NCI-H1436 (cell line): ENCODE measurements at regions not wholly inside any gene's neighbourhood (a gene's known extent, or its start where the extent isn't known, plus 50 kb on each side); places are given as distances from the start of the nearest gene placed in this dataset.
"Not testable (repeated sequence)": the region's sequence is repeated elsewhere in the genome, so short reads cannot be mapped to it uniquely, and the experiment has no call there.

Experiments
- DNase-seq: peaks from one replicate; lab custom pipeline; 2025; lab: John Stamatoyannopoulos, UW

- DNase-seq, result no peak
Measured at GRCh38 chr4:55251896-55252295, 94.1 kb upstream of the SRD5A3 start.

GRCh38 chr4:55253948-55254593 lies 92.0 kb upstream of the SRD5A3 start:
- no peak for DNase-seq

- no peak for DNase-seq
Measured at GRCh38 chr4:55255179-55255578, 90.9 kb upstream of the SRD5A3 start.

- no peak for DNase-seq
Measured at GRCh38 chr4:55256787-55257186, 89.3 kb upstream of the SRD5A3 start.

- no peak for DNase-seq
Measured at GRCh38 chr4:55258152-55258865, 87.7 kb upstream of the SRD5A3 start.

- DNase-seq, result no peak
Measured at GRCh38 chr4:55259294-55259693, 86.7 kb upstream of the SRD5A3 start.

- DNase-seq, result no peak
Measured at GRCh38 chr4:55269470-55269869, 76.6 kb upstream of the SRD5A3 start.

GRCh38 chr4:55269995-55270394 lies 76.0 kb upstream of the SRD5A3 start:
- no peak for DNase-seq

- no peak for DNase-seq
Measured at GRCh38 chr4:55270481-55270880, 75.6 kb upstream of the SRD5A3 start.

GRCh38 chr4:55272102-55272501 lies 73.9 kb upstream of the SRD5A3 start:
- no peak for DNase-seq

- DNase-seq, result no peak
Measured at GRCh38 chr4:55272589-55272988, 73.5 kb upstream of the SRD5A3 start.

GRCh38 chr4:55277011-55277410 lies 69.0 kb upstream of the SRD5A3 start:
- DNase-seq, result no peak

- DNase-seq, result no peak
Measured at GRCh38 chr4:55278316-55278715, 67.7 kb upstream of the SRD5A3 start.

- DNase-seq, result not testable (repeated sequence)
Measured at GRCh38 chr4:55280474-55280873, 65.6 kb upstream of the SRD5A3 start.

GRCh38 chr4:55281118-55281683 lies 64.8 kb upstream of the SRD5A3 start:
- not testable (repeated sequence) for DNase-seq

- no peak for DNase-seq
Measured at GRCh38 chr4:55284331-55284730, 61.7 kb upstream of the SRD5A3 start.

- no peak for DNase-seq
Measured at GRCh38 chr4:55291227-55291640, 54.8 kb upstream of the SRD5A3 start.

- no peak for DNase-seq
Measured at GRCh38 chr4:55296096-55296495, 49.9 kb upstream of the SRD5A3 start.
